H9 (cell line): ENCODE measurements at regions not wholly inside any gene's neighbourhood (a gene's known extent, or its start where the extent isn't known, plus 50 kb on each side); places are given as distances from the start of the nearest gene placed in this dataset.

Source experiments
- DNase-seq: peaks from one replicate; pipeline ENCODE4 v3.0.0-alpha.2; 2017
- H2AFZ ChIP-seq: one replicate; pipeline ENCODE4 v1.6.1; 2013; ENCODE audit warnings: mild to moderate bottlenecking, low read length, control low read depth, moderate library complexity
- H2AK5ac ChIP-seq: 2 replicates; pipeline ENCODE4 v1.6.1; 2013; ENCODE audit warnings: low read length, control low read depth, mixed read lengths; ENCODE audit not compliant: insufficient read length
- H2BK120ac ChIP-seq: one replicate; pipeline ENCODE4 v1.6.1; 2013; ENCODE audit warnings: low read depth, mild to moderate bottlenecking, low read length, control low read depth, inconsistent platforms; ENCODE audit not compliant: poor library complexity, severe bottlenecking
- H2BK12ac ChIP-seq: 2 replicates; pipeline ENCODE4 v1.6.1; 2013; ENCODE audit warnings: low read length, control low read depth, mixed read lengths, low read depth; ENCODE audit not compliant: insufficient read length
- H2BK15ac ChIP-seq: 2 replicates; pipeline ENCODE4 v1.6.1; 2013; ENCODE audit warnings: low read depth, low read length, control low read depth
- H2BK20ac ChIP-seq: one replicate; pipeline ENCODE4 v1.6.1; 2013; ENCODE audit warnings: low read depth, mild to moderate bottlenecking, low read length, control low read depth, inconsistent platforms; ENCODE audit not compliant: poor library complexity, severe bottlenecking
- H2BK5ac ChIP-seq: 2 replicates; pipeline ENCODE4 v1.6.1; 2013; ENCODE audit warnings: low read length, control low read depth, mixed read lengths; ENCODE audit not compliant: insufficient read length
- H3K14ac ChIP-seq: 2 replicates; pipeline ENCODE4 v1.6.1; 2013; ENCODE audit warnings: low read length, control low read depth; ENCODE audit not compliant: insufficient read depth
- H3K18ac ChIP-seq: 2 replicates; pipeline ENCODE4 v1.6.1; 2013; ENCODE audit warnings: low read depth, mild to moderate bottlenecking, mixed read lengths, low read length, control low read depth; ENCODE audit not compliant: insufficient read length
- H3K23ac ChIP-seq: 2 replicates; pipeline ENCODE4 v1.6.1; 2013; ENCODE audit warnings: low read length, control low read depth, mixed read lengths, low read depth; ENCODE audit not compliant: insufficient read length
- H3K23me2 ChIP-seq: 2 replicates; pipeline ENCODE4 v1.6.1; 2013; ENCODE audit warnings: low read depth, mild to moderate bottlenecking, mixed read lengths, low read length, control low read depth; ENCODE audit not compliant: insufficient read length, poor library complexity, severe bottlenecking
- H3K27ac ChIP-seq: 2 replicates; pipeline ENCODE4 v1.5.1; 2013; ENCODE audit warnings: low read length, control low read depth, mixed read lengths, low read depth; ENCODE audit not compliant: insufficient read length
- H3K27me3 ChIP-seq: 2 replicates; pipeline ENCODE4 v1.6.1; 2013; ENCODE audit warnings: low read length, control low read depth, inconsistent platforms; ENCODE audit not compliant: insufficient read depth
- H3K4ac ChIP-seq: 2 replicates; pipeline ENCODE4 v1.6.1; 2013; ENCODE audit warnings: low read depth, mild to moderate bottlenecking, control low read depth, inconsistent platforms, low read length, moderate library complexity
- H3K4me1 ChIP-seq: 2 replicates; pipeline ENCODE4 v1.6.1; 2013; ENCODE audit warnings: low read length, control low read depth, inconsistent platforms; ENCODE audit not compliant: insufficient read depth
- H3K4me2 ChIP-seq: 2 replicates; pipeline ENCODE4 v1.6.1; 2013; ENCODE audit warnings: low read length, control low read depth, mixed read lengths; ENCODE audit not compliant: insufficient read length, insufficient read depth
- H3K56ac ChIP-seq: 2 replicates; pipeline ENCODE4 v1.6.1; 2013; ENCODE audit warnings: low read depth, mild to moderate bottlenecking, mixed read lengths, low read length, control low read depth; ENCODE audit not compliant: insufficient read length
- H3K79me1 ChIP-seq: 2 replicates; pipeline ENCODE4 v1.6.1; 2013; ENCODE audit warnings: low read depth, mild to moderate bottlenecking, moderate library complexity, low read length, control low read depth, inconsistent platforms; ENCODE audit not compliant: insufficient read depth, poor library complexity, severe bottlenecking
- H3K79me2 ChIP-seq: 2 replicates; pipeline ENCODE4 v1.6.1; 2013; ENCODE audit warnings: low read length, control low read depth, inconsistent platforms; ENCODE audit not compliant: insufficient read depth
- H3K9ac ChIP-seq: 2 replicates; pipeline ENCODE4 v1.6.1; 2013; ENCODE audit warnings: low read length, control low read depth, mixed read lengths; ENCODE audit not compliant: insufficient read length; ENCODE audit errors: extremely low read depth
- H3K9me3 ChIP-seq: one replicate; pipeline ENCODE4 v1.6.1; 2013; ENCODE audit warnings: low read depth, low read length, inconsistent platforms; ENCODE audit not compliant: control insufficient read depth
- H3T11ph ChIP-seq: one replicate; pipeline ENCODE4 v1.6.1; 2013; ENCODE audit warnings: mild to moderate bottlenecking, low read length, control low read depth, inconsistent platforms
- H4K20me1 ChIP-seq: one replicate; pipeline ENCODE4 v1.6.1; 2013; ENCODE audit not compliant: control insufficient read depth, insufficient read length, insufficient read depth
- H4K5ac ChIP-seq: 2 replicates; pipeline ENCODE4 v1.6.1; 2013; ENCODE audit warnings: low read depth, mild to moderate bottlenecking, mixed read lengths, low read length, control low read depth; ENCODE audit not compliant: insufficient read length
- H4K8ac ChIP-seq: replicated peaks from 2 replicates; pipeline ENCODE4 v1.6.1; 2013; ENCODE audit warnings: low read length, control low read depth, mixed read lengths, low read depth; ENCODE audit not compliant: insufficient read length
- H4K91ac ChIP-seq: 2 replicates; pipeline ENCODE4 v1.6.1; 2013; ENCODE audit warnings: low read depth, mild to moderate bottlenecking, moderate library complexity, mixed read lengths, low read length, control low read depth; ENCODE audit not compliant: insufficient read length
- H3K27ac Mint-ChIP-seq, 3 experiments: 2 replicates in 2 of 3; 3 replicates in 1 of 3; pipeline ENCODE4 v1.8.0; 2020 to 2021; ENCODE audit warnings: mixed read lengths in 3 of 3, mild to moderate bottlenecking in 1 of 3, moderate library complexity in 1 of 3
- H3K27me3 Mint-ChIP-seq: 2 replicates; pipeline ENCODE4 v1.8.0; 2021; ENCODE audit warnings: low read depth, mild to moderate bottlenecking, moderate library complexity, mixed read lengths
- H3K36me3 Mint-ChIP-seq, 3 experiments: 2 replicates in 2 of 3; 3 replicates in 1 of 3; pipeline ENCODE4 v1.8.0; 2020 to 2021; ENCODE audit warnings: low read depth in 3 of 3, mixed read lengths in 3 of 3; ENCODE audit not compliant: insufficient read depth in 1 of 3
- H3K4me1 Mint-ChIP-seq, 2 experiments: 2 replicates each; pipeline ENCODE4 v1.8.0; 2020; ENCODE audit warnings: mixed read lengths in 2 of 2
- H3K4me3 Mint-ChIP-seq, 2 experiments: 2 replicates in 1 of 2; 3 replicates in 1 of 2; pipeline ENCODE4 v1.8.0; 2020 to 2021; ENCODE audit warnings: mild to moderate bottlenecking in 2 of 2, mixed read lengths in 2 of 2, moderate library complexity in 1 of 2
- H3K9me3 Mint-ChIP-seq, 2 experiments: 2 replicates in 1 of 2; 3 replicates in 1 of 2; pipeline ENCODE4 v1.8.0; 2020; ENCODE audit warnings: mild to moderate bottlenecking in 2 of 2, mixed read lengths in 2 of 2, moderate library complexity in 1 of 2
- CTCF ChIP-seq: fragments of 200-600 bp; sonication (generic); conservative IDR thresholded peaks from 3 replicates; pipeline ENCODE4 v1.8.0; 2021; ENCODE audit warnings: antibody characterized with exemption, mild to moderate bottlenecking
- WGBS: extraction: QIAGEN DNeasy Blood & Tissue Kit; methylation state at CpG from one replicate; pipeline ENCODE4 v1.1.7; 2013; ENCODE audit warnings: missing lambda C conversion rate, low lambda C conversion rate, mixed read lengths; ENCODE audit not compliant: insufficient read length; ENCODE audit errors: extremely low coverage; 5-methylcytosine and 5-hydroxymethylcytosine counted together

GRCh38 chr14:97270308-97270707, 473.1 kb downstream of the VRK1 start:
- no peak overlapping the region for H3K14ac ChIP-seq
- Mint-ChIP-seq H3K4me1 (peaks cover 21 to 31% of the 10 kb centered on the region in 2 experiments), H3K36me3 (no peaks in the 10 kb centered on the region), H3K27me3 (peaks cover 1% of the 10 kb centered on the region; the same call in 1 of the 2 replicates), H3K4me3 (no peak overlapping the region), H3K9me3 (no peaks in the 10 kb centered on the region), H3K27ac (no peak overlapping the region)
- H4K91ac ChIP-seq = no peak overlapping the region
- no peak overlapping the region for H2AFZ ChIP-seq
- H3K79me2 ChIP-seq = no peaks in the 10 kb centered on the region
- H2BK120ac ChIP-seq = no peak overlapping the region
- no CpG with 5 or more reads among the region's 4 CpGs for WGBS
- H3K4ac ChIP-seq = no peak overlapping the region
- no peaks in the 10 kb centered on the region for H3K9me3 ChIP-seq
- H3K23ac ChIP-seq = no peak overlapping the region
- H3K56ac ChIP-seq = no peak overlapping the region
- DNase-seq = no peak
- H3K79me1 ChIP-seq = no peaks in the 10 kb centered on the region
- H3K4me2 ChIP-seq = no peak overlapping the region
- H3K27me3 ChIP-seq = no peaks in the 10 kb centered on the region
- H3T11ph ChIP-seq = no peak overlapping the region
- no peak for TF ChIP-seq CTCF
- H2BK5ac ChIP-seq = no peak overlapping the region
- no peak overlapping the region for H3K27ac ChIP-seq
- H3K4me1 ChIP-seq = no peaks in the 10 kb centered on the region; the same call in 1 of the 2 replicates
- H2BK20ac ChIP-seq = no peak overlapping the region
- no peak overlapping the region for H4K8ac ChIP-seq
- no peak overlapping the region for H2BK12ac ChIP-seq
- no peak overlapping the region for H2BK15ac ChIP-seq
- no peaks in the 10 kb centered on the region for H3K23me2 ChIP-seq
- no peak overlapping the region for H4K5ac ChIP-seq
- no peak overlapping the region for H3K9ac ChIP-seq
- H2AK5ac ChIP-seq = no peak overlapping the region
- H4K20me1 ChIP-seq = no peaks in the 10 kb centered on the region
- no peak overlapping the region for H3K18ac ChIP-seq
